ENCODE measurements at regions not wholly inside any gene's neighbourhood (a gene's known extent, or its start where the extent isn't known, plus 50 kb on each side); places are given as distances from the start of the nearest gene placed in this dataset.

DNA sequence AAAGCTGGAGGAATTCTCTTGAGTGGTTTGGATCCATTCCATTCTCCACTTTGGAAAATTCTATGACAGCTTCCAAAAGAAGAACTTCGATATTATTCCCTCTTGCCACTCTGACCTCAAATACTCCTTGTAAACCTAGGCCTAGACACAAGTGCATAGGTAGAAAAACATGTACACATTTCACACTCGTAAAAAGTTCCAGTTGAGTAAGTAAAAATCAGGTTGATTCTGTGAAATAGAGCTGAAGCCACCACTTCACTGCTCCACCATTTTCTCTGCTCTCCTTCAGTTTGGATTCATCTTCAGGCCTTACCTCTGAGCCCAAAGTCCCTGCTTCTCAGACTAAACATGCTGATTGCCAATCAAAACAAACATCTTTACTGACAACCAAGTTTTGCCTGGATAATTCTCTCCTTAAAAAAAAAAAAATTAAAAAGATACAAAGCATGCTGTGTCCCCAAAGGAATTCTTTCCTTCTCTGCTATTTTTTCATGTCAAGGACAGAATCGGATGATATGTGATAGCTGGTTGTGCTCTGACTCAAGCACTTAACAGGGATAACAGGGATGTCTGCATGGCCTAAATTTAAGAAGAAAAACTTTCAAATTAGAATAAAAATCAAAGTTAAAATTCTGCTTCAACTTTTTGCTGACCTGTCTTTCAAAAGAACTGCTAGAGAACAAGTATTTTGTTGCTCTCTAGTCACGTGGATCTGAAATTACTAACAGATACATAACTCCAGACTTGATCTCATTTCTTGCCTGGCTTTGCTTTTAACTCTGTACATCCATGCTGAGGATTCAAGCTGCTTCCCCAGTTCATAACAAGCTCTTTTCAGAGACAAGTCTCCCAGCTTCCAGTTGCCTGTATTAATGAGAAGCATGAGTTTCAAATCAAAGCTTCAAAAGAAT, 420.9 kb upstream of the INTU start:
- no peak for DNase-seq

DNA sequence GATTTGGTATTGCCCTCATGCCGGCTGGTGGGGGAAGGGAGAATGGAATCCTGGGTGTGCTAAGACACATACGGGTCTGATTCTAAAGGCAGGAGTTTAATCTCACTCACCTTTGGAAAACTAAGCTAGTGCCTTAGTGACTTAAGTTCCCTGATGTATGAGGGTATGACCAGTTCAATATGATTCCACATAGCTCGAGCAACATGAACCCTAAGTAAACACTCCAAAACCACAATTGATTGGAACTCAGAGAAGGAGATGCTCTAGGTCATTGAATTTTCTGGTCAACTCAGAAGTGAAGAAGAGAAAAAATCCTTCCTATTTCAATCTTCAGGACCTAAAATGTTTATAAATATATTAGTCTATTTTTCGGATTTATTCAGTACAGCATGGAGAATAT, 420.1 kb upstream of the INTU start:
- no peak for DNase-seq

DNA sequence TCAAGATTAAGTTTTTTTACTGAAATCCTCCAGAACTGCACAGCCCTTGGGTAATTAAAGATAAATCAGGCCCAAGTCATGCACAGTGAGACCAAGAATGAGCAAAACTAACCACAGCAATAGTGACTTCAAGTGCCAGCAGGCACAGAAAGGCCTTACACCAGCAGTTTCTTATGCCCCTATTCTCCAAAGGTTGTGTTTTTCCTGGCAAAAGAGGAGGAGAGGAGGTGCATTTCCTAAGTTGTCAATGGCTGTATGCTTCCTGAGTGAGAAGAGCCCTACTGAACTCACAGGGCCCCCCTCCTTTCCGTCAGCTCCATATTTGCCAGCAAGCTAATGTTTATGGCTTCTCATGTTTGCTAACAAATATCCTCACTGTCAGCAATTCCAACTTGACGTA, 418.7 kb upstream of the INTU start:
- DNase-seq = no peak

DNA sequence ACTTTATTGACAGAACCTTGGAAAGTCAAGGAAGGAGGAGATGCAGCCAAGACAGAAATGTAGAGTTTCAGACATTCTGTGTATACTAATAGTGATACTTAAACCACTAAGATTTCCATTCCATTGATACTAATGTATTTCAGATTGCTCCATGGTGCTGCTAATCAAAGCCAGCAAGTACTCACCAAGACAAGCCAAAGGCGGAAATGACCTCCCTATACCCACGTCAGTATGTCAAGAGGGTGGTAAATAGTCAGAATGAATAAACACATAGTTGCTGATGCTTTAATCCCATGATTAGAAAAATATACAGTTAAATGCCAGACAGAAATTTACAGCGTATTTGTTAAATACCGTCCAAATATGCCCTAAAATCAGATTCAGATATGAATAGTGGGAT, 417.8 kb upstream of the INTU start:
- DNase-seq = no peak

DNA sequence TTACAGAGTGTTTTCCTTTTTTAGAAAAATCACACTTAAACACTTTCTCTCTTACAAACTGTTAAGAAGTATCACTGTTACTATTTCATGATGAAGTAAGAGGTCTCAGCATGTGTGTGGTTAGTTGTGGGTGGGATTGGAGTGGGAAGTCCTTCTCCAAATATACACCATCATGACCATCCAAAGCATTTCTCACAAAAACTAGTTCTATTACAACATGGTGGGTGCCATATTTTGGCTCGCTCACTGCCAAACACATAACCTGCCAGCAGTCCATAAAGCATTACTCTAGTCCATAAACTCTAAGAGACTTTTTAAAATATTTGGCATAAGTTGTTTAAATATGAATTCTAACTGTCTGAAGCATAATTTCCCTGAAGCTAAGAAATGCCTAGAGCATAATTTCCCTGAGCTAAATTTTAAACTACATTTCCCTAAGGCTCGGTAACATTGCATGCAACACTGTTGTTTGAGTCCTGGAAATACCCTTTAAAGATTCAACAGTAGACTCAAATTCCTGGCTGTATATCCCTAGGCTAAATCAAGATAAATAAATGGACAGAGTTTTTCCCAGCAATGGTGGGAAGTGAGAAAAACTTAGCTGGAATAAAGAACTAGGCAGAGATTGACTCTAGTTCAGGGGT, 415.0 kb upstream of the INTU start:
- DNase-seq = no peak

DNA sequence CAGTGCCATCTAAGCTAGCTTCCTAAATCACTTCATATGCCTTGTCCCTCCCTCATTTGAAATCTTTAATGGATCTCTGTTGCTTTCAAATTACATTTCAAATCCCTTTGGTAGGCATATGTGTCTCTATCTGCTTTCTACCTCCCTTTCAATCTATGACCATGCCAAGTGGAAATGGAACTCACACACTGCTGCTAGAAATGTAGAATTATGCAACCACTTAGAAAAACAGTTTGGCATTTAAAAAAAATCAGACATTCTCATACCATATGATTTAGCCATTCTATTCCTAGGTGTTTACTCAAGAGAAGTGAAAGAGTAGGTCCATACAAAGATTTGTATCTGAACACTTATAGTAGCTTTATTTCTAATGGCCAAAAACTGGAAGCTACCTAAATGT, 413.5 kb upstream of the INTU start:
- DNase-seq = no peak

DNA sequence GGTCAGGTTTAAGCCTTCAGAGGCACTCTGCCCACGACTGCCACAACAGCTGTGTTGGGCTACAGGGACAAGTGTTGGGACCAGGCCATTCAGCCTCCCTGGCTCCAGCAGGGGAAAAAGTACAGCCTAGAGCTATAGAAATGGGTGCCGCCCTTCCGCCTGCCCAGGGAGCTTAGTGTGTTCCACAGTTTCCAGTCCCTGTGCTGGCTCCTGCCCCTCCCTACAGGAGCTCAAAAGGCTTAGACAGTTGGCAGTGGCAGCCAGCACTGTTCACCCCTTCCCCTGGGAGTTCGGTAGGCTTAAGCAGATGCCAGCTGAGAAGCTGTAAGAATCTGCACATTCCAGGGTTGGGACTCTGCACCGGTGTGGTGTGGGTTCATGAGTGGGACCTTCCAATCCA, 408.2 kb upstream of the INTU start:
- no peak for DNase-seq

DNA sequence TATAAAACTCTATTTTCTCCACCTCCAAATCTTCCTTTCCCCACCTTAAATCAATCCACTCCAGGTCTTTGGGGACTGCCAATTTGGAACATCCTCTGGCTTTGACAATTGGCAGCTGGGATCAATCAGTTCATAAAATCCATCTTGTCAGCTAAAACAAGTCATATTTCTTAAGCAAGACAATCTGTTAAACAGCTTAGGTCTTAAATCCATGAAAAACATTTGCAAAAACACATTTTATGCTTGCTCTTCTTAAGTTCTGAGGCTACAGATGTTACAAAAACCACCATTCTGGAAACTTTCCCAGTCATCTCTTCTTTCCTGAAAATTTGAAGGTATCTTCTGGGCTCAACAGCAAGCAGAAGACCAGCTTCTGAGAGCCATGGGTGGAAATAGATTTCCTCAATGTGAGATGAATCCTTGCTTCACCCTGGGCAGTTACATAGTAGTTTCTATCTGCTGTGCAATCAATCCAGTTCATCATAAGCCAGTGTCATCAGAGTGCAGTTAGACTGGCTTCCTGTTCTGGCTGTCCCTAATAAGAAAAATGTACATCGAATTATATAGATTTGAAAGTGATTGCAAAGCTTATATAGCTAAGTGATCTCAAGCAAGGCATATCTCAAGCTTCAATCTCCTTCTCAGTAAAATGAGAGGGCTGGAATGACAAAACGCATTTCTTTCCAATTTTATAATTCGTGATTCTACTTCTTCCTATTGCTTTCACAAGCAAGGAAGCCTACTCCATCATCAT, 402.7 kb upstream of the INTU start:
- DNase-seq = no peak

DNA sequence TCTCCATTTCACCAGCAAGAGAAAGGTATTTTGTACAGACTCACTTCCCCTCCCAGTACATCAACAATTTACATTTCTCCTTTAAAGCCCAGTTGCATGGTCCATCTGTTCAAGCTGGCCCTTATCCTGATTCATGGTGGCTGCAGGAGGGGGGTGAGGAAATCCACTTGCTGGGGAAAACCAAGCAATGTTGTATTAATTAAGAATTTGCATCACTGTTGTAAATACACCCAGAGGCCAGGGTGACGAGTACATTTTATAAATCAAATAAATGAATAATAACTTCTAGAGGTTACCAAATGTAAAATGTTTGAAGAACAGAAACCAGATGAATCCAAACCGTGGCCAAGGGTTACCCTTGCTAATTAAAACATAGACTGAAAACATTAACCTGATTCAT, 395.9 kb upstream of the INTU start:
- DNase-seq = no peak

DNA sequence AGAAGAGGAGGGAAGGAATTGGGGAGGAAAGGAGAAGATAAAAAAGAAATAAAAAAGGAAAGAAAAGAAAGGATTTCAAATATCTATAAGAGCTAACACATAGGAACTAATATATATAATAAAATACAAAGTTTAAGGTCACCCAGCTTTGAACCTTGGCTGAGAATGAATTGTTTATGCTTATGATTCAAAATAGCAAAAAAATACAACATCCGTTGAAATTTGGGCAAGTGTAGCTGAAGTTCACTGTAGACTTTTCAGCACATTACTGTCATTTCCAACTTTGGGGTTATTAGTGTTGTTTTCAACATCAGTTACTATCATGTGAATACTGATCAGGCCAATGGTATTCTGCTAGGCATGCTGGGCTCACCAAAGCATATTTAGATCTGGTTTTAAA, 395.2 kb upstream of the INTU start:
- DNase-seq = no peak

DNA sequence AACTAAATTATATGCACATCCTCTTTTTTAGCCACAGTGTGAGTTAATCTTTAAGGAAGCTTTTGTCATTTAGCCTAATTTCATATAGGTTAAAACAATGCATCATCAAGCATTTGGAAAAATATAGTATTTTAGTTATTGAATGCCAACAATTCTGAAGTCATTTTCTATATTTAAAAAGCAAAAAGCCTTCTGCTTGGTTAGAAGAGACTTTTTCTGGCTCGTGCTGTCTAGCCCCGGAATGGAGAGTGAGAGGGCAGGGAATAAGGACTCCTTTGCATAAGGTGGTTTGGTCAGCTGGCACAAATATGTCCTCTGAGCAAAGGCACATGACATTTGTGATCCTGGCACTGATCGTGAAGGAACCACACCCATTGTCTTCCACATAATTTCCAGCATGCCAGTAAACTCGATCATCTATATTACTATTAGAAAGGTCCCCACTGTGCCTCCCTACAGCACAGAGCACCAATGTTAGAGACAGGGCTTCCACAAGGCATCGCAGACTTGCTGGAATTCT, 393.7 kb upstream of the INTU start:
- DNase-seq = no peak

DNA sequence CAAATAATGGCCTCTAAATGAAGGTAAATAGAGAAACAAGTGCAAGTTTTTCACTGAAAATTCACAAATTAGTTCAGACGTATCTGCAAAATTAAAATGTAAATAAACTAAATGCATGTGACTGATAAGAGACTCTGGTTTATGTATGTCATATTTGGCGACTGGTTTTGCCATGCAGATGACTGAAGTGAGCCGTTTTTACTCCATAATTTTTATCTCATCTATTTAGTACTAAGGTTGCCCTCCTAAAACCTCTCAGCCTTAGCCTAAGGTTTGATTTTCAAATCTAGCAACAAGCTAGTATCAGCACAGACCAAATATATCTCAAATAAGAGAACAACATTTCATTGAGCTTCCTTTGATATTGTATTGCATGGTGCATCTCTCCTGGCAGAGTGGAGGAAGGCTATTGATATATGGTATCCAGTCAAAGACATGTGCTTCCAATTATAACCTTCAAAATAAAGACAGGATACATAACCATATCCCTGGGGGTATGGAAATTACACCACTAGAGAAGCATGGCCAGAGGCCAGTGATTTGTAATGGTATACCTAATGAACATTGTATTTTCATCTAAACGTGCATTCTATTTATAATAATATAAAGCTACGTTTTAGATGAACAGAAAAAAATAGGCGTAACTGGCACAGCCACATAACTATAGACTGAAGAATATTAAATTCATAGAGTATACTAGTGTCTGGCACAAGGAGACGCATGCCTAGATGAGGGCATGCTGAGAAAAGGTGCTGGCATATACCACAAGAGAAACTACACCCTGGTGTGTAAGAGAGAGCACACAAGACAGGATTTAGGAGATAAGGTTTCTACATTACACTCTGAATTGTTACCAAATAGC, 392.6 kb upstream of the INTU start:
- no peak for DNase-seq

DNA sequence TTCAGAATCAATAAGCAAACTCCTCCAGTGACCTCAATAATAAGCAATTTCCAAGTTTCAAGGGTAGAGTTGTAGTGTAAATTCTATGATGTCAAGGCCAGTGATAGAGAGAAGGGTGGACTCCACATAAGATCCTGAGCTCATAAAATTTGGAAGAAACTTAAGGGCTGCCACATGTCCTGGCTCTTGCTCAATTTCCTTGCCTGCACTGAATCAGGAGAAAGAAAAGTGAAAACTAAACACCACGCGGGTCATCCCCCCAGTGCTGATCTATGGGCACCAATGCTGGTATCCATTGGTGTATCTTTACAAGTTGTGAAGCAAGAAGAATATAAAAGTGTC, 392.0 kb upstream of the INTU start:
- no peak for DNase-seq

DNA sequence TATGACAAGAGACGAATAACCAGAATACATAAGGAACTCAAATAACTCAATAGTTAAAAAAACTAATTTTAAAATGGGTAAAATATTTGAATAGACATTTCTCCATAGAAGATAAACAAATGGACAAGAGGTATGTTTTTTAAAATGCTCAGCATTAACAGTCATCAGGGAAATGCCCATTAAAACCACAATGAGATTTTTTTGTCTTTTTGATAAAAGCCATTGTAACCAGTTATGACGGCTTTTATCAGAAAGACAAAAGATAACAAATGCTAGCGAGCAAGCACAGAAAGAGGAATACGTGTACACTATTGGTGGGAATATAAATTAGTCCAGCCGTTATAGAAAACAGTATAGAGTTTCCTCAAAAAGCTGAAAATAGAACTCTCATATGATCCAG, 388.2 kb upstream of the INTU start:
- no peak for DNase-seq

DNA sequence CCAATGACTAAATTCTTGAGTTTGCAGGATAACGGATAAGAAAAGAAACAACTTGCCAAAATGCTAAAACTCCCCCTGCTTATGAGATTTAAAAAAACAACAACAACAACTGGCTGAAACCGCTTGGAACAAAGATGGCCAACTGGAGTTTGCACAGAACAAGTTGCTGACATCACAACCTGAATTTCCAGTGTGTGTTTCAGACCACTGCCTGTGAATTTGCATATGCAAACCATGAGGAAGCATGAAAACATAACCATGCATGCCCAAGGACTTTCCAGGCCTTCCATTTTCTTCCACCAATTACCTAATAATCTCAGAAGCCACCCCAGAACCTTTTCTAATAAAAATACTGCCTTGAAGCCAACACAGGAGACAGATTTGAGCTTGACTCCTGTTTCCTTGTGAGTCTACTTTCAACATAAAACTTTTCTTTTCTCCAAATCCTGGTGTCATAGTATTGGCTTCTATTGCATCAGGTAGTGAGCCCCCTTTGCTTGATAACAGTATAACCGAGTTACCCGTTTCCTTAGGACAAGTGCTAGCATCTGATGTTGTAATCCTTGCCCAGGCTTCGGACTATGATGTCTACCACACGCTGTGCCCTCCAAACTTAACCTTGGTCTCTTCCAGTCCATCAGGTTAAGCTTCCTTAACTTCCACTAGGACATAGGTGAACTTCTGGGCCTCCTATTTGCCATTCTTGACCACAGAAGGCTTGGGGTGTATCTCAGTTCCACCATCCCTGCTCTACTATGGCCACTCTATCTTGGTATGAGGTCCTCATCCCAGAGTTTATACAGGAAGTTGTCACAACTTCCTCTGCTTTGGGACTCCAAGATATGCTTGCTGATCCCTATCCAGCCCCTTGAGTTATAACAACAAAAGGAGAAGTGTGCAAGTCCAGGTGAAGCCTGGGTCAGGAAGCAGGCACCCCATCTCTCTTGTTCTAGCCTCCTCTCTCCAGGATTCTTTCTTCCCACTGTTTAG, 385.5 kb upstream of the INTU start:
- no peak for DNase-seq

DNA sequence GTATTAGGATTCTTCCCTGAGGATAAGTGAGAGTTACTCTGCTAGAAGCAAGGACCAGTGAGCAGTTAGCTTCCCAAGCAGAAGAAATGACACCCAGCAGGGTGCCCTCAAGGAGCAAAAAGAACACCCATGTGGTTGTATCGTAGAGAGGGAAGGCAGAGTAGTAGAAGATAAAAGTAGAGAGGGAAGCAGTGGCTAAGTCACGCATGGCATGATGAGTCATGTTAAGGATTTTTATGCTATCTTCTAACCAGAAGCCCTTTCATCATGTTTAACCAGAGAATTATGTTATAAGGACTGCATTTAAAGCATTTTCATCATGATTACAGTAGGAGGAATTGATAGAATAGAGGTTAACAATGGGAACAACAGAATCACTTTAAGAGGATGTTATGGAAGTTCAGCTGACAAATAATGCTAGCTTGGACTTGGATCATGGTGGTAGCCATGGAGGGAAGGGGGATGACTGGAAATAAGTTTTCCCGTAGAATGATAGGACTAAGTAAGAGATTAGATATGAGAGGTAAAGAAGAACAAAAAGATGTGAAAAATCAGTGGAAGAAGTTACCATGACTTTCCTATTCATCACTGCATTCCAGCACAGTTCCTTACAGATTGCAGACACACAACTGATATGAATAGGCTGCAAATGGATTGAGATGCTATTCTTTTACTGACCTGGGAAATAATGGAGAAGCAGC, 383.5 kb upstream of the INTU start:
- DNase-seq = no peak

DNA sequence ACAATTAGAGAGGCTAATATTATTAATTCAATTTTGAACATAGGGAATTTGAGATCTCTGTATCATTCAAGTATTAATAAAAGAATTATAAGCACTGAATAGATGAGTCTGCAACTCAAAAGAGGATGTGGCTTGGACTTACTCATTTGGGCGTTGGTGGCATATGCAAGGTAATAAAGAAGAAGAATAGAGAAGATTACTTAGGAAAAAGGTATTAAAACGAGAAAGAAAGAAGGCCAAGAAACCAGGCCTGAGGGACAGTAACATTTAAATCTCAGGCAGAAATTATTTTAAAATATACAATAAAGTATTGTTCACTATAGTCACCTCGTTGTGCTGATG, 383.0 kb upstream of the INTU start:
- no peak for DNase-seq

DNA sequence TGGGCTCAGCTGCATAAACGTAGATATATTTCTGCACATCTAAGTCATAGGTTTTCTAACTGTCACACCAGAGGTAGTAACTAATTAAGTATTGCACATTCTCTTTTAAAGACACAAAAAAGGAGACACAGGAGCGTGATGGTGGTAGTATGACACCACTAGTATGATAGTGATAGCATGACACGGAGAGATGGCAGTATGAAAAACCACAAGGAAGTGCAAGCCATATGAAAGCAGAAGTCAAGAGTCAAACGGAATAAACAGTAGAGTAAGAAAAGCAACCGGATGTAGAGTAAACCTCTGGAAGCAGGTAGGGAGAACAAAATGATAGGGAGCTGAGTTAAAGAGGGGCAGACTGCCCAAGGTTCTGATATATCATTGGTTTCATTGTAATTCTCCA, 382.2 kb upstream of the INTU start:
- DNase-seq = no peak

DNA sequence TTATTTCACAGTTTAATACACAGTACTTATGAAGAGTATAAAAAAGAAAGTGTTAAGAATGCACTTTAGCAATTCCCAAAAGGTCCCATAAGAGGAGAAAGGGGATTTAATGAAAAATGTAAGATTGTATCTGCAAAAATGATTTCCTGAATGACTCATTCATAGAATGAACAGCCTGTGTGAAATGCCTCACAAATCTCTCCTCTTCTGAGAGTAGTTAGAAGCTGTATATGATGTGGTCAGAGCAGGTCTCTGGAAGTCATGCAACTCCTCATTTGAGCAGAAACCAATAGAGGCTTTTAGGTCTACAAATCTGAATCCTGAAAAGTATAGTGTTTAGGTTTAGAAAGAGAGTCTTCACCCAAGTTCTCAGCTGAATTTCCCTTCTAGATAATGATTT, 381.3 kb upstream of the INTU start:
- no peak for DNase-seq

DNA sequence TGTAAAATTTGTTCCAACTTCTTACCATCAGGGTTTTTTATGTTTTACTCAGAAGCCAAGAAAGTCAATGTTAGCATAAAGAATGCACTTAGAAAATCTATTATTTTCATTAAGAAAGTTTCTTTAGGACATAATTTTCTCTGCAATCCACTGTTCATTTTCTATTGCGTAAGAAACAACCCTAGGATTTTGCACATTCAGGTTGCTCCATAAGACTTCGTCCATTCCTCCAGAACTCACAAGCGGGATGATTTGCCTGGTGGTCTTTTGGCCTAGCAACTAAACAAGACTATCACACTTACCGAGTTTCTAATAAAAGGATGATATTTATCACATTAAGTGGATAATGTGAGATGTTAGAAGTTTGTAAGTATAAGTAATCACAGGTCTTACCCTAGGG, 376.3 kb upstream of the INTU start:
- no peak for DNase-seq

DNA sequence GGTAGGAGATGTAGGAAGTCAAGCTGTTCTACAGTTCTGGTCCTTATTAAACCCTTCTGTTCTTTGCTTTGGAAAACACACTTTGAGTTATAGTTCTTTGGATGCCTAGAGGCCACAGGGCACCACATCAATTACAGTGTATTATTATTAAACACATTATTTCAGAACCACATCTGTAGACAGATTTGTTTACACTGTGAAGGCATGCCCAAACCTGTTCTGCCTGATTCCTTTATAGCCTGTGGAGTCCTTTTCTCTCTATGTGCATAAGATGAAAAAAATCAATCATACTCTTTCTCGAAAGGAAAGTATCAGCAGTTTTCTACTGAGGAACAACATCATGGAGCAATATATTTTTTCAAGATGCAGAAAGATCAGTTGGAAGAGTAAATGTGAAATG, 371.3 kb upstream of the INTU start:
- DNase-seq = no peak

All from NCI-H1694 treated with DMSO at 0.1 percent for 48 hours (cell line).